ENCODE measurements at regions not wholly inside any gene's neighbourhood (a gene's known extent, or its start where the extent isn't known, plus 50 kb on each side); places are given as distances from the start of the nearest gene placed in this dataset.

- no peak for DNase-seq
These were observed 49.8 kb upstream of the ACSF3 start for GRCh38 chr16:89043636-89044417.

Measured in CD4-positive, alpha-beta T cell treated with Interleukin-4 for 4 hours (primary cell).